ENCODE measurements at regions not wholly inside any gene's neighbourhood (a gene's known extent, or its start where the extent isn't known, plus 50 kb on each side); places are given as distances from the start of the nearest gene placed in this dataset.

DNA sequence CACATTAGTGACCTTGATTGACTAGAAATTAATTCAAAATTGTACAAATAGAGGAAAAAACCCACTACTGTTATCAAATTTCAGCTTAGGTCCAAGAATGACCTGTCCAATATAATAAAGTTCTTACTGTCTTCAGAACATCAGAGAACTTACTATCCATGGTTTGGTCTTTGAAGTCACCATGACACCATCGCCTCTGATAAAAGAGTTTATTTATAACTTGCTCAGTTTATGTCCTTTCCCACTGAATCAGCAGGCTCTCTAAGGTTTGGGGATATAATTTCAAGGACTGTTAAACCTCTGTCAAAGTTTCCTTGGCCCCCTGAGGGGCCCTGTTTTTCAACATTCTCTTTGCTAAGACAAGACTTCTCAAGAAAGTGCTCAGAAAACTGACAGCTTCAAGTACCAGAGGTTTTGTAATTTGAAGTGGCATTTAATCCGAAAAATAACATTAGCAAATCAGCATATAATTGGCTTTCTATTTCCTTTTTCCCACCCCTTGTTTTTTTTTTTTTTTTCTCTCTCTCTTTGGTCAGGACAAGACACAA lies 191.7 kb upstream of the FERD3L start:
- POLR2A ChIA-PET: no interaction called here
- Histone ChIP-seq H2AFZ (ENCODE audit: insufficient read depth, low read depth, low read length, poor library complexity, severe bottlenecking) (no peak overlapping the region), H3K27ac (ENCODE audit: low read length in 2 of 2) (no peak overlapping the region), H3K79me2 (ENCODE audit: control insufficient read depth, insufficient read depth, low read length) (no peaks in the 10 kb centered on the region), H3K36me3 (replicated peaks in 1 of 2; ENCODE audit: control extremely low read depth in 1 of 2, control insufficient read depth in 1 of 2, extremely low read depth in 1 of 2, insufficient read depth in 2 of 2, low read length in 1 of 2) (no peaks in the 10 kb centered on the region), H3K9ac (ENCODE audit: low read length) (no peak overlapping the region), H3K27me3 (replicated peaks in 1 of 4; ENCODE audit: control extremely low read depth in 1 of 4, control insufficient read depth in 3 of 4, insufficient read depth in 4 of 4, low read length in 3 of 4) (no peaks in the 10 kb centered on the region), H3K4me1 (ENCODE audit: control insufficient read depth in 2 of 2, insufficient read depth in 2 of 2, low read length in 2 of 2) (no peaks in the 10 kb centered on the region), H3K4me2 (replicated peaks; ENCODE audit: low read depth, low read length, poor library complexity, severe bottlenecking) (no peak overlapping the region), H3K4me3 (ENCODE audit: control extremely low read depth in 1 of 5, extremely low read depth in 1 of 5, insufficient read depth in 1 of 5, low read depth in 2 of 5, low read length in 4 of 5) (no peak overlapping the region), H4K20me1 (ENCODE audit: control insufficient read depth, insufficient read depth, low read length, poor library complexity, severe bottlenecking) (no peaks in the 10 kb centered on the region), H3K9me3 (ENCODE audit: control extremely low read depth in 1 of 3, control insufficient read depth in 2 of 3, insufficient read depth in 1 of 3, low read length in 2 of 3) (peaks cover 0 to 3% (median 0%) of the 10 kb centered on the region in 3 donors)
- CTCF ChIA-PET: no interaction called here
- no peak for DNase-seq
- H3K4me3 Mint-ChIP-seq: no peak overlapping the region
- H3K27me3 Mint-ChIP-seq: no peaks in the 10 kb centered on the region
- no peaks in the 10 kb centered on the region for H3K9me3 Mint-ChIP-seq (ENCODE audit: insufficient read depth)
- intact Hi-C loops (cut with micrococcal nuclease): no loop called here
- TF ChIP-seq, protein P1, sequence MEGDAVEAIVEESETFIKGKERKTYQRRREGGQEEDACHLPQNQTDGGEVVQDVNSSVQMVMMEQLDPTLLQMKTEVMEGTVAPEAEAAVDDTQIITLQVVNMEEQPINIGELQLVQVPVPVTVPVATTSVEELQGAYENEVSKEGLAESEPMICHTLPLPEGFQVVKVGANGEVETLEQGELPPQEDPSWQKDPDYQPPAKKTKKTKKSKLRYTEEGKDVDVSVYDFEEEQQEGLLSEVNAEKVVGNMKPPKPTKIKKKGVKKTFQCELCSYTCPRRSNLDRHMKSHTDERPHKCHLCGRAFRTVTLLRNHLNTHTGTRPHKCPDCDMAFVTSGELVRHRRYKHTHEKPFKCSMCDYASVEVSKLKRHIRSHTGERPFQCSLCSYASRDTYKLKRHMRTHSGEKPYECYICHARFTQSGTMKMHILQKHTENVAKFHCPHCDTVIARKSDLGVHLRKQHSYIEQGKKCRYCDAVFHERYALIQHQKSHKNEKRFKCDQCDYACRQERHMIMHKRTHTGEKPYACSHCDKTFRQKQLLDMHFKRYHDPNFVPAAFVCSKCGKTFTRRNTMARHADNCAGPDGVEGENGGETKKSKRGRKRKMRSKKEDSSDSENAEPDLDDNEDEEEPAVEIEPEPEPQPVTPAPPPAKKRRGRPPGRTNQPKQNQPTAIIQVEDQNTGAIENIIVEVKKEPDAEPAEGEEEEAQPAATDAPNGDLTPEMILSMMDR (IDR thresholded peaks at IDR 0.05): no peak
- TF ChIP-seq EZH2 (IDR thresholded peaks at IDR 0.05; ENCODE audit: borderline replicate concordance, insufficient read depth, low read depth, low read length, poor library complexity, severe bottlenecking): no peak
- WGBS (ENCODE audit: insufficient coverage): no CpG with 5 or more reads among the region's 2 CpGs
- no peak for ATAC-seq (ENCODE audit: low read depth)
- H3K27ac Mint-ChIP-seq: no peak overlapping the region
- H3K4me1 Mint-ChIP-seq: no peaks in the 10 kb centered on the region

DNA sequence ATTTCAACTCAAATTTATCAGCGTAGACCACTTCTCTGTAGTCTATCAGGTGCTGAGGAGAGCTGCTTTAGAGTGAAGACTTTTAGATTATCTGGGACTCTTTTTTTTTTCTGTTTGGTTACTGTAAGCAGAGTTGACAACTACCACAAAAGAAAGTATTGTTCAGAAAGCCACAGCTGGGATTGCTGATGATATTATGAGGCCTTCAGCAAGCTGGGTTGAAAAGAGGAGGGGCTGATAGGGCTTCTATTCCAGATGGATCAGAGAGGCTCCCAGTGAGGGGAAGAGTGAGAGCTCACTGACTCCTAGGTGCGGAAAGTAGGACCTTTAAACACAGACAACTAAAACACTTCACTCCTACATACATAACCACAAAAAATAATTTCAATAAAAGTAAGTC lies 188.5 kb upstream of the FERD3L start:
- TF ChIP-seq EZH2 (IDR thresholded peaks at IDR 0.05; ENCODE audit: borderline replicate concordance, insufficient read depth, low read depth, low read length, poor library complexity, severe bottlenecking): no peak
- TF ChIP-seq, protein P1 (IDR thresholded peaks at IDR 0.05): no peak
- Mint-ChIP-seq H3K4me3 (no peak overlapping the region), H3K9me3 (ENCODE audit: insufficient read depth) (no peaks in the 10 kb centered on the region), H3K27me3 (no peaks in the 10 kb centered on the region), H3K27ac (no peak overlapping the region), H3K4me1 (no peaks in the 10 kb centered on the region)
- no peak overlapping the region for H2AFZ ChIP-seq (ENCODE audit: insufficient read depth, low read depth, low read length, poor library complexity, severe bottlenecking)
- ChIA-PET CTCF (no interaction called here), POLR2A (no interaction called here)
- intact Hi-C loops (cut with micrococcal nuclease): no loop called here
- H3K36me3 ChIP-seq (replicated peaks in 1 of 2; ENCODE audit: control extremely low read depth in 1 of 2, control insufficient read depth in 1 of 2, extremely low read depth in 1 of 2, insufficient read depth in 2 of 2, low read length in 1 of 2): no peaks in the 10 kb centered on the region
- H3K4me2 ChIP-seq (replicated peaks; ENCODE audit: low read depth, low read length, poor library complexity, severe bottlenecking): no peak overlapping the region
- no peaks in the 10 kb centered on the region for H3K4me1 ChIP-seq (ENCODE audit: control insufficient read depth in 2 of 2, insufficient read depth in 2 of 2, low read length in 2 of 2)
- no peaks in the 10 kb centered on the region for H4K20me1 ChIP-seq (ENCODE audit: control insufficient read depth, insufficient read depth, low read length, poor library complexity, severe bottlenecking)
- ATAC-seq (ENCODE audit: low read depth): no peak
- no peak for DNase-seq
- H3K27ac ChIP-seq (ENCODE audit: low read length in 2 of 2): no peak overlapping the region
- H3K79me2 ChIP-seq (ENCODE audit: control insufficient read depth, insufficient read depth, low read length): no peaks in the 10 kb centered on the region
- no peaks in the 10 kb centered on the region for H3K27me3 ChIP-seq (replicated peaks in 1 of 4; ENCODE audit: control extremely low read depth in 1 of 4, control insufficient read depth in 3 of 4, insufficient read depth in 4 of 4, low read length in 3 of 4)
- no peaks in the 10 kb centered on the region for H3K9me3 ChIP-seq (ENCODE audit: control extremely low read depth in 1 of 3, control insufficient read depth in 2 of 3, insufficient read depth in 1 of 3, low read length in 2 of 3)
- no peak overlapping the region for H3K9ac ChIP-seq (ENCODE audit: low read length)
- no peak overlapping the region for H3K4me3 ChIP-seq (ENCODE audit: control extremely low read depth in 1 of 5, extremely low read depth in 1 of 5, insufficient read depth in 1 of 5, low read depth in 2 of 5, low read length in 4 of 5)
- WGBS (ENCODE audit: insufficient coverage): no CpG with 5 or more reads among the region's 2 CpGs

Measured in B cell (primary cell).